Stomach smooth muscle (tissue), 2 donors: ENCODE measurements at regions not wholly inside any gene's neighbourhood (a gene's known extent, or its start where the extent isn't known, plus 50 kb on each side); places are given as distances from the start of the nearest gene placed in this dataset.

Experiments
- H3K27ac ChIP-seq: one replicate; pipeline ENCODE4 v1.7.0; 2013; ENCODE audit warnings: mild to moderate bottlenecking, low read length, inconsistent platforms
- H3K27me3 ChIP-seq, 2 donors: one replicate each; pipeline ENCODE4 v1.7.0; 2013; ENCODE audit warnings: low read length in 2 of 2; ENCODE audit not compliant: insufficient read depth in 2 of 2, control insufficient read depth in 1 of 2
- H3K36me3 ChIP-seq, 2 donors: one replicate each; pipeline ENCODE4 v1.7.0; 2013; ENCODE audit warnings: low read length in 2 of 2; ENCODE audit not compliant: control insufficient read depth in 2 of 2, insufficient read depth in 2 of 2
- H3K4me1 ChIP-seq: one replicate; pipeline ENCODE4 v1.7.0; 2013; ENCODE audit warnings: low read length; ENCODE audit not compliant: control insufficient read depth, insufficient read depth
- H3K4me3 ChIP-seq, 2 donors: one replicate each; pipeline ENCODE4 v1.7.0; 2013; ENCODE audit warnings: low read length in 2 of 2
- H3K9ac ChIP-seq, 2 donors: one replicate each; pipeline ENCODE4 v1.7.0; 2013; ENCODE audit warnings: low read length in 2 of 2, mild to moderate bottlenecking in 1 of 2
- H3K9me3 ChIP-seq, 2 donors: one replicate each; pipeline ENCODE4 v1.7.0; 2013; ENCODE audit warnings: low read length in 2 of 2; ENCODE audit not compliant: control insufficient read depth in 2 of 2
- donor health status: healthy.
- donor health status: Pancreatic carcinoma.

GRCh38 chr14:38078393-38078792, 129.3 kb upstream of the SSTR1 start:
- no peaks in the 10 kb centered on the region for H3K36me3 ChIP-seq
- no peak overlapping the region for H3K27ac ChIP-seq

GRCh38 chr14:38079268-38079667, 128.4 kb upstream of the SSTR1 start:
- no peaks in the 10 kb centered on the region for H3K27me3 ChIP-seq
- no peaks in the 10 kb centered on the region for H3K9me3 ChIP-seq
- no peak overlapping the region for H3K9ac ChIP-seq
- no peaks in the 10 kb centered on the region for H3K4me1 ChIP-seq
- no peak overlapping the region for H3K27ac ChIP-seq
- no peak overlapping the region for H3K4me3 ChIP-seq
- H3K36me3 ChIP-seq: no peaks in the 10 kb centered on the region

More at GRCh38 chr14:38078393-38078792, 129.3 kb upstream of the SSTR1 start:
- H3K9me3 ChIP-seq: no peaks in the 10 kb centered on the region
- H3K4me3 ChIP-seq: no peak overlapping the region
- no peak overlapping the region for H3K9ac ChIP-seq
- H3K4me1 ChIP-seq: no peaks in the 10 kb centered on the region
- no peaks in the 10 kb centered on the region for H3K27me3 ChIP-seq

GRCh38 chr14:38079886-38080285, 127.8 kb upstream of the SSTR1 start:
- Histone ChIP-seq H3K4me3 (no peak overlapping the region), H3K9me3 (no peaks in the 10 kb centered on the region), H3K27me3 (no peaks in the 10 kb centered on the region), H3K36me3 (no peaks in the 10 kb centered on the region), H3K9ac (no peak overlapping the region), H3K27ac (no peak overlapping the region), H3K4me1 (no peaks in the 10 kb centered on the region)

GRCh38 chr14:38080696-38081095, 127.0 kb upstream of the SSTR1 start:
- H3K36me3 ChIP-seq: no peaks in the 10 kb centered on the region
- H3K4me1 ChIP-seq: no peaks in the 10 kb centered on the region
- no peaks in the 10 kb centered on the region for H3K27me3 ChIP-seq
- H3K4me3 ChIP-seq: no peak overlapping the region
- no peak overlapping the region for H3K27ac ChIP-seq
- H3K9me3 ChIP-seq: no peaks in the 10 kb centered on the region
- H3K9ac ChIP-seq: no peak overlapping the region

GRCh38 chr14:38083039-38083438, 124.7 kb upstream of the SSTR1 start:
- H3K4me3 ChIP-seq: no peak overlapping the region
- no peaks in the 10 kb centered on the region for H3K27me3 ChIP-seq
- no peaks in the 10 kb centered on the region for H3K9me3 ChIP-seq
- H3K4me1 ChIP-seq: no peaks in the 10 kb centered on the region
- no peaks in the 10 kb centered on the region for H3K36me3 ChIP-seq
- H3K27ac ChIP-seq: no peak overlapping the region
- H3K9ac ChIP-seq: no peak overlapping the region

- H3K4me3 ChIP-seq: peak overlapping the region; percentile 17 to 31
- H3K9ac ChIP-seq: no peak overlapping the region
- H3K9me3 ChIP-seq: peaks cover 0 to 3% of the 10 kb centered on the region in 2 donors
- H3K27ac ChIP-seq: no peak overlapping the region
- H3K36me3 ChIP-seq: no peaks in the 10 kb centered on the region
- H3K27me3 ChIP-seq: no peaks in the 10 kb centered on the region
- no peaks in the 10 kb centered on the region for H3K4me1 ChIP-seq
These were observed 118.6 kb upstream of the SSTR1 start for GRCh38 chr14:38089123-38089522.

- Histone ChIP-seq H3K9me3 (peaks cover 0 to 4% of the 10 kb centered on the region in 2 donors), H3K9ac (no peak overlapping the region), H3K4me1 (no peaks in the 10 kb centered on the region), H3K36me3 (no peaks in the 10 kb centered on the region), H3K27me3 (no peaks in the 10 kb centered on the region), H3K4me3 (no peak overlapping the region), H3K27ac (no peak overlapping the region)
These were observed 117.2 kb upstream of the SSTR1 start for GRCh38 chr14:38090506-38090905.

GRCh38 chr14:38098074-38098836, 109.4 kb upstream of the SSTR1 start:
- Histone ChIP-seq H3K4me1 (no peaks in the 10 kb centered on the region), H3K27me3 (no peaks in the 10 kb centered on the region), H3K4me3 (no peak overlapping the region), H3K9ac (no peak overlapping the region), H3K9me3 (peaks cover 0 to 4% of the 10 kb centered on the region in 2 donors), H3K27ac (no peak overlapping the region), H3K36me3 (no peaks in the 10 kb centered on the region)

GRCh38 chr14:38101679-38102078, 106.0 kb upstream of the SSTR1 start:
- H3K27me3 ChIP-seq: no peaks in the 10 kb centered on the region
- no peak overlapping the region for H3K27ac ChIP-seq
- H3K4me1 ChIP-seq: no peaks in the 10 kb centered on the region
- no peak overlapping the region for H3K9ac ChIP-seq
- H3K4me3 ChIP-seq: no peak overlapping the region
- no peaks in the 10 kb centered on the region for H3K9me3 ChIP-seq
- no peaks in the 10 kb centered on the region for H3K36me3 ChIP-seq

- H3K9me3 ChIP-seq: peaks cover 0 to 3% of the 10 kb centered on the region in 2 donors
- H3K9ac ChIP-seq: no peak overlapping the region
- no peaks in the 10 kb centered on the region for H3K36me3 ChIP-seq
- H3K4me3 ChIP-seq: no peak overlapping the region
- no peak overlapping the region for H3K27ac ChIP-seq
- H3K4me1 ChIP-seq: no peaks in the 10 kb centered on the region
- no peaks in the 10 kb centered on the region for H3K27me3 ChIP-seq
These were observed 104.0 kb upstream of the SSTR1 start for GRCh38 chr14:38103542-38104225.

GRCh38 chr14:38105106-38105702, 102.5 kb upstream of the SSTR1 start:
- H3K9ac ChIP-seq: no peak overlapping the region
- H3K9me3 ChIP-seq: peaks cover 0 to 3% of the 10 kb centered on the region in 2 donors
- H3K27ac ChIP-seq: no peak overlapping the region
- no peaks in the 10 kb centered on the region for H3K27me3 ChIP-seq
- H3K4me3 ChIP-seq: no peak overlapping the region
- no peaks in the 10 kb centered on the region for H3K36me3 ChIP-seq
- H3K4me1 ChIP-seq: no peaks in the 10 kb centered on the region
